Smooth muscle cell (in vitro differentiated cells): ENCODE measurements at regions not wholly inside any gene's neighbourhood (a gene's known extent, or its start where the extent isn't known, plus 50 kb on each side); places are given as distances from the start of the nearest gene placed in this dataset.
A peak's percentile ranks its signal among the peaks of the same experiment; 100 is the strongest.

Source experiments
- DNase-seq: peaks from one replicate; lab custom pipeline; 2025; ENCODE audit not compliant: unreplicated experiment; lab: John Stamatoyannopoulos, UW
- H2AFZ ChIP-seq: fragments of 200-600 bp; sonication (generic); 2 replicates; pipeline ENCODE4 v1.6.0; 2016; ENCODE audit warnings: antibody characterized with exemption, low read depth, mild to moderate bottlenecking
- H3F3A ChIP-seq: fragments of 200-600 bp; sonication (generic); 2 replicates; pipeline ENCODE4 v1.6.0; 2017; ENCODE audit warnings: antibody characterized with exemption, low read depth
- H3K27ac ChIP-seq: fragments of 200-600 bp; sonication (generic); 2 replicates; pipeline ENCODE4 v1.5.1; 2016; ENCODE audit warnings: low read depth, mild to moderate bottlenecking
- H3K27me3 ChIP-seq: fragments of 200-600 bp; sonication (generic); 2 replicates; pipeline ENCODE4 v1.6.1; 2016; ENCODE audit warnings: low read depth, mild to moderate bottlenecking
- H3K36me3 ChIP-seq: fragments of 200-600 bp; sonication (generic); 2 replicates; pipeline ENCODE4 v1.5.1; 2016; ENCODE audit warnings: low read depth
- H3K4me1 ChIP-seq: fragments of 200-600 bp; sonication (generic); 2 replicates; pipeline ENCODE4 v1.5.1; 2016; ENCODE audit warnings: low read depth
- H3K4me2 ChIP-seq: fragments of 200-600 bp; sonication (generic); 2 replicates; pipeline ENCODE4 v1.6.0; 2016; ENCODE audit warnings: mild to moderate bottlenecking
- H3K4me3 ChIP-seq: fragments of 200-600 bp; sonication (generic); 2 replicates; pipeline ENCODE4 v1.5.1; 2016; ENCODE audit warnings: mild to moderate bottlenecking
- H3K79me2 ChIP-seq: fragments of 200-600 bp; sonication (generic); 2 replicates; pipeline ENCODE4 v1.6.0; 2016; ENCODE audit warnings: low read depth, mild to moderate bottlenecking
- H3K9ac ChIP-seq: fragments of 200-600 bp; sonication (generic); 2 replicates; pipeline ENCODE4 v1.6.0; 2016; ENCODE audit warnings: low read depth
- H3K9me3 ChIP-seq: fragments of 200-600 bp; sonication (generic); replicated peaks from 2 replicates; pipeline ENCODE4 v1.5.1; 2016; ENCODE audit warnings: low read depth
- H4K20me1 ChIP-seq: fragments of 200-600 bp; sonication (generic); 2 replicates; pipeline ENCODE4 v1.6.0; 2016; ENCODE audit warnings: low read depth
- WGBS: methylation state at CpG from one replicate; pipeline ENCODE4 v1.1.7; 2016; ENCODE audit warnings: low lambda C conversion rate; 5-methylcytosine and 5-hydroxymethylcytosine counted together
- TF ChIP-seq, protein P1 (sequence below): fragments of 200-600 bp; sonication (generic); IDR thresholded peaks from 2 replicates; pipeline ENCODE4 v1.5.1; 2017; ENCODE audit warnings: borderline replicate concordance, mild to moderate bottlenecking, antibody characterized with exemption; ENCODE audit not compliant: insufficient read depth, poor library complexity, severe bottlenecking

DNA sequence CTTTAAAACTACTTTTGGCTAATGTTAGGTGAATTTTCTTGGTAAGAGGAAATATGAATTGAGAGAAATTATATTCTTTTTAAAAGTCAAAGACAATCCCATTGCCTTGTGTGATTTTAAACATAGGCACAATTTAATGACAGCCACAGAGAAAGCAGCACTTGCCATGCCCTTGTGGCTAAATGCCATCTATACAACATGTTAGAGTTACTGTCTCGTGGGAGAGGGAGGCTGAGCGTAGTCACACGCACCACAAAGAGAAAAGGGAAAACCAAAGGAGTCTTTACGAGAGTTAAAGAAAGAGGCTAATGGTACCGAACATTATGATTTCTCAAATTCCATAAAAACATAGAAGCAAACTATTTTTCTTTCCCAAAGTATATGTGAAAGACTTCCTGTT, 537.9 kb downstream of the PTPRC start:
- TF ChIP-seq, protein P1, sequence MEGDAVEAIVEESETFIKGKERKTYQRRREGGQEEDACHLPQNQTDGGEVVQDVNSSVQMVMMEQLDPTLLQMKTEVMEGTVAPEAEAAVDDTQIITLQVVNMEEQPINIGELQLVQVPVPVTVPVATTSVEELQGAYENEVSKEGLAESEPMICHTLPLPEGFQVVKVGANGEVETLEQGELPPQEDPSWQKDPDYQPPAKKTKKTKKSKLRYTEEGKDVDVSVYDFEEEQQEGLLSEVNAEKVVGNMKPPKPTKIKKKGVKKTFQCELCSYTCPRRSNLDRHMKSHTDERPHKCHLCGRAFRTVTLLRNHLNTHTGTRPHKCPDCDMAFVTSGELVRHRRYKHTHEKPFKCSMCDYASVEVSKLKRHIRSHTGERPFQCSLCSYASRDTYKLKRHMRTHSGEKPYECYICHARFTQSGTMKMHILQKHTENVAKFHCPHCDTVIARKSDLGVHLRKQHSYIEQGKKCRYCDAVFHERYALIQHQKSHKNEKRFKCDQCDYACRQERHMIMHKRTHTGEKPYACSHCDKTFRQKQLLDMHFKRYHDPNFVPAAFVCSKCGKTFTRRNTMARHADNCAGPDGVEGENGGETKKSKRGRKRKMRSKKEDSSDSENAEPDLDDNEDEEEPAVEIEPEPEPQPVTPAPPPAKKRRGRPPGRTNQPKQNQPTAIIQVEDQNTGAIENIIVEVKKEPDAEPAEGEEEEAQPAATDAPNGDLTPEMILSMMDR, result no peak
- H3K36me3 ChIP-seq, result no peaks in the 10 kb centered on the region

DNA sequence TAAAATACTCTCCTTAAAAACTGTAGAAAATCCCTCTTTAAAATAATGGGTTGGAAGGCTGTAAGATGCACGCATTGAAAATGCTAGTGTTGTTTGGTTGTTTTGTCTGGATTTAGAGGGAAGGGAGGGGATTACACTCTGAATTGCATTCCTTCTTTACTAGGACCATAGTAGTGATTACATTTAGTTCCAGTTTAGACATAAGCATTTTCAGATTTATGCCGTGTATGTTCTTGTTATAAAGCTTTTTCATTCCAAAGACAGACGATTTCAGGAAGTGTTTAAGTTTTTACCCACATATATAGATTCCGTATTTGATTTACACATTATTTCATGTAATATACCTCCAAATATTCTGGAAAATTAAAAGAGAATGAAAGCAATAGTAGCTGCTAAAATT, 538.4 kb downstream of the PTPRC start:
- Histone ChIP-seq H3K4me3 (no peak overlapping the region), H3K4me1 (peaks cover 4% of the 10 kb centered on the region), H3K9me3 (no peaks in the 10 kb centered on the region), H2AFZ (peak overlapping the region; percentile 67), H3K9ac (no peak overlapping the region), H3K27ac (peak overlapping the region; percentile 37), H4K20me1 (no peaks in the 10 kb centered on the region), H3K4me2 (peak overlapping the region; percentile 16), H3K27me3 (no peaks in the 10 kb centered on the region), H3F3A (peaks cover 8% of the 10 kb centered on the region), H3K79me2 (no peaks in the 10 kb centered on the region), H3K36me3 (no peaks in the 10 kb centered on the region)
- TF ChIP-seq, protein P1, result no peak
- no peak for DNase-seq
- WGBS, result 77% methylated on average over 4 of the region's 4 CpGs

More for the DNA sequence above, 537.9 kb downstream of the PTPRC start:
- H3K79me2 ChIP-seq, result no peaks in the 10 kb centered on the region
- H3K4me3 ChIP-seq, result no peak overlapping the region
- peaks cover 4% of the 10 kb centered on the region for H3K4me1 ChIP-seq
- 80% methylated on average over 5 of the region's 5 CpGs for WGBS
- peak overlapping the region; percentile 67 for H2AFZ ChIP-seq
- no peak overlapping the region for H3K9ac ChIP-seq
- H3K4me2 ChIP-seq, result peak overlapping the region; percentile 16
- peak overlapping the region; percentile 37 for H3K27ac ChIP-seq
- peaks cover 8% of the 10 kb centered on the region for H3F3A ChIP-seq
- no peaks in the 10 kb centered on the region for H3K9me3 ChIP-seq
- DNase-seq, result no peak
- no peaks in the 10 kb centered on the region for H4K20me1 ChIP-seq
- no peaks in the 10 kb centered on the region for H3K27me3 ChIP-seq

DNA sequence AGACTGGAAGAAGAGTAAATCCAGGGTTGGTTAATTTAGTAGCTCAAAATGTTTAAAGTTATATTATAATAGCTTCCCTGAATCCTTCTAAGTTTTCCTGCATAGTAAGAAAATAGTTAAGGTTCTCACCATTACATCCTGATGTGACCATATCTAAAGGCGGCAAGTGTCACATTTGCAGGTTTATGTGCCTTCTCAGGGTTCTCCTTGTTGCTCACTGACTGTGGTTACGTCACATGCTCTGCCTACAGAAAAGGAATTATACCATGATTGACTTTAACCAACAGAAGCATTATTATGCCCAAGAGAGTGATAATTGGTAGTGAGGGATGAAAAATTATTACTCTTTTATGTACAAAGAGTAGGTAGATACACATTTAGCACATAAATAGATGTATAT, 539.8 kb downstream of the PTPRC start:
- Histone ChIP-seq H2AFZ (no peak overlapping the region), H3F3A (no peaks in the 10 kb centered on the region), H3K36me3 (no peaks in the 10 kb centered on the region), H3K9me3 (no peaks in the 10 kb centered on the region), H3K4me2 (no peak overlapping the region), H4K20me1 (no peaks in the 10 kb centered on the region), H3K4me3 (no peak overlapping the region), H3K9ac (no peak overlapping the region), H3K27me3 (no peaks in the 10 kb centered on the region), H3K79me2 (no peaks in the 10 kb centered on the region), H3K27ac (no peak overlapping the region), H3K4me1 (peaks cover 15% of the 10 kb centered on the region)
- WGBS, result 86% methylated on average over 2 of the region's 2 CpGs
- TF ChIP-seq, protein P1, result no peak
- DNase-seq, result no peak

DNA sequence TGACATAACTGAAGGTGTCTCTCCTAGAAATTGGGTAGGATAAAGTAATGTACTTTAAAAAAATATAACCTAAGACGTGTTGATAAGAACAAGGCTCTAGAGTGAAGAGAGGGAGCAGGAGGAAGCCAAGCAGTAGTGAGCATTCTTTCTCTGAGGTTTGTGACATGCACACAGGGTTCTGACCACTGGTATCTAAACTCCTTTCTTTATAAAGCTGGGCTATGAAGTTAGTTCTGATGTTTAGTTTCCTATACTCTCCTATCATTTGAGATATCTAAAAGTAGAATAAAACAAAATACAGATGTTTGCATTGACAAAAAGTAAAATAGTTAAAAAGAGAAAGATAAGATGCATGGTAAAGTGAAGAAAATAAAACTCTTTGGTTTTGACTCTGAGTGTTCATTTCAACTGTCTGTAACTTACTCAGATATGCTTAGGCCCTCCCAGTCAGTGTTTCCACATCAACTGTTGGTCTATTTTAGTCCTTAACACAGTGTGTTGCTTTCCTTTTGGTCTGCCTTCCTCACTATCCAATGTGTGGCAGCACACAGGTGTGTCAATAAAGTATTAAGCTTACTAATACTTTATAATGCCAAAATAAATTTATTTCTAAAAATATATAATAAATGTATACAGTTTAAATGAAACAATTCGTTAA, 543.5 kb downstream of the PTPRC start:
- H3F3A ChIP-seq, result no peaks in the 10 kb centered on the region
- H3K4me1 ChIP-seq, result peaks cover 17% of the 10 kb centered on the region
- H3K4me2 ChIP-seq, result peak overlapping the region; percentile 33
- no peaks in the 10 kb centered on the region for H4K20me1 ChIP-seq
- no peaks in the 10 kb centered on the region for H3K79me2 ChIP-seq
- peak overlapping the region; percentile 66 for H3K27ac ChIP-seq
- no peak for DNase-seq
- TF ChIP-seq, protein P1, result no peak
- no peaks in the 10 kb centered on the region for H3K27me3 ChIP-seq
- H3K4me3 ChIP-seq, result no peak overlapping the region
- H3K36me3 ChIP-seq, result no peaks in the 10 kb centered on the region
- H3K9me3 ChIP-seq, result no peaks in the 10 kb centered on the region
- WGBS, result 58% methylated on average over 2 of the region's 2 CpGs
- H2AFZ ChIP-seq, result peak overlapping the region; percentile 52
- H3K9ac ChIP-seq, result no peak overlapping the region
